A549 (cell line): ENCODE measurements at regions not wholly inside any gene's neighbourhood (a gene's known extent, or its start where the extent isn't known, plus 50 kb on each side); places are given as distances from the start of the nearest gene placed in this dataset.

Experiments
- CHD2 ChIP-seq: fragments of 150-350 bp; IDR thresholded peaks from 2 replicates; pipeline ENCODE4 v1.6.1; 2014; ENCODE audit warnings: low read length; ENCODE audit not compliant: partially characterized antibody
- EHMT2 ChIP-seq: fragments of 200-600 bp; sonication (generic); IDR thresholded peaks from 2 replicates; pipeline ENCODE4 v1.6.1; 2016; ENCODE audit warnings: antibody characterized with exemption, low read depth, mild to moderate bottlenecking, moderate library complexity
- FOXS1 ChIP-seq: fragments of 250-450 bp; sonication (Bioruptor Pico); IDR thresholded peaks from 2 replicates; pipeline ENCODE4 v1.5.0; 2020; ENCODE audit warnings: mild to moderate bottlenecking, moderate library complexity
- JUN ChIP-seq, 2 experiments: fragments of >200 bp; sonication (Bioruptor Twin); formaldehyde crosslinking; IDR thresholded peaks; 2 replicates in 1 of 2; 3 replicates in 1 of 2; pipeline ENCODE4 v1.6.1; 2016 to 2017
- KDM1A ChIP-seq: fragments of 200-600 bp; sonication (generic); IDR thresholded peaks from 2 replicates; pipeline ENCODE4 v1.6.1; 2016; ENCODE audit warnings: low read depth, mild to moderate bottlenecking
- MAFK ChIP-seq: fragments of 450-650 bp; IDR thresholded peaks from 2 replicates; pipeline ENCODE4 v1.6.1; 2014; ENCODE audit not compliant: partially characterized antibody
- MYC ChIP-seq: IDR thresholded peaks from 2 replicates; pipeline ENCODE4 v1.6.1; 2012; ENCODE audit warnings: mild to moderate bottlenecking, inconsistent platforms, low read length, improper control_type of control experiment, borderline replicate concordance
- POLR2A ChIP-seq: IDR thresholded peaks from 2 replicates; pipeline ENCODE4 v1.6.1; 2012; ENCODE audit warnings: mild to moderate bottlenecking, low read length
- POLR2AphosphoS2 ChIP-seq: conservative IDR thresholded peaks from 2 replicates; pipeline ENCODE4 v1.6.1; 2012; ENCODE audit warnings: low read length, improper control_type of control experiment, inconsistent platforms
- RCOR1 ChIP-seq: fragments of 150-350 bp; IDR thresholded peaks from 2 replicates; pipeline ENCODE4 v1.6.1; 2014; ENCODE audit warnings: antibody characterized with exemption, low read length, low read depth
- REST ChIP-seq: fragments of 200-600 bp; sonication (generic); IDR thresholded peaks from 2 replicates; pipeline ENCODE4 v1.6.1; 2016; ENCODE audit warnings: antibody characterized with exemption, mild to moderate bottlenecking, moderate library complexity
- RNF2 ChIP-seq: fragments of 200-600 bp; sonication (generic); IDR thresholded peaks from 2 replicates; pipeline ENCODE4 v1.6.1; 2016; ENCODE audit warnings: low read depth, mild to moderate bottlenecking, antibody characterized with exemption, moderate library complexity, borderline replicate concordance
- ZFP36 ChIP-seq: fragments of 450-650 bp; IDR thresholded peaks from 2 replicates; pipeline ENCODE4 v1.6.1; 2014; ENCODE audit warnings: borderline replicate concordance; ENCODE audit not compliant: partially characterized antibody
- TF ChIP-seq, protein P1 (sequence below): fragments of >200 bp; sonication (Bioruptor Twin); formaldehyde crosslinking; IDR thresholded peaks from 3 replicates; pipeline ENCODE4 v1.5.1; 2016

DNA sequence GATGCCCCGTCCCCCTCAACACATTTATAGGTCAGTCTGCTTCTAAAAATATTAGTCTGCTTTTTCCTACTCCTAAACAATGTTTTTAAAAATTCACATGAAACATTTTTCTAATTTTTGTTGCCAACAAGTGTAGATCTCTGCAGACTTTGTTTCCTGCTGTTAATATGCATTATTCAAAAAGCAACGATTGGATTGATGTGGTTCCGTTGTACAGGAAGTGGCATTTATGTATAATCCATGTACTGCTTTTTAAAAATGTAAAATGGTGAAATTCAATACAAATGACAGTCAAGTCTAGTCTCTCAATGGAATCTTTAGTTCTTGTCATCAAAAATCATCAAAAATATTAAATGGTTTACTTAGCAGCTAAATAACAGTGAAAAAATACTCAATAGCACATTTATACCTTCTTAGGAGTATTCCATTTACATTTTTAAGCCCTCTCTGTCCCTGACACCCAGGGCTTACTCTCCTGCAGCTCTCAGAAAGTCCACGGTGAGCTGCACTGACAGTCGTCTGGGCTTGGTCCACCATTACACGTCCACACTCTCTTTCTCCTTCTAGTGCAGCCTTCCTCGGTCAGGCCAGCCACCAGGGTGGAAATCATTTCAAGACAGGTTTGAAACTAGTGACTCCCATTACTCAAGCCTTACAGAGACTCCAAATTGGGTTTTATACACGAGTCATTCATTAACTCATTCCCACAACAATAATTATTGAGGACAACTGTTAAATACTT, 211.5 kb downstream of the TMEM200A start:
- TF ChIP-seq JUN (IDR thresholded peaks at IDR 0.05), result no peak
- no peak for TF ChIP-seq MYC
- TF ChIP-seq, protein P1, sequence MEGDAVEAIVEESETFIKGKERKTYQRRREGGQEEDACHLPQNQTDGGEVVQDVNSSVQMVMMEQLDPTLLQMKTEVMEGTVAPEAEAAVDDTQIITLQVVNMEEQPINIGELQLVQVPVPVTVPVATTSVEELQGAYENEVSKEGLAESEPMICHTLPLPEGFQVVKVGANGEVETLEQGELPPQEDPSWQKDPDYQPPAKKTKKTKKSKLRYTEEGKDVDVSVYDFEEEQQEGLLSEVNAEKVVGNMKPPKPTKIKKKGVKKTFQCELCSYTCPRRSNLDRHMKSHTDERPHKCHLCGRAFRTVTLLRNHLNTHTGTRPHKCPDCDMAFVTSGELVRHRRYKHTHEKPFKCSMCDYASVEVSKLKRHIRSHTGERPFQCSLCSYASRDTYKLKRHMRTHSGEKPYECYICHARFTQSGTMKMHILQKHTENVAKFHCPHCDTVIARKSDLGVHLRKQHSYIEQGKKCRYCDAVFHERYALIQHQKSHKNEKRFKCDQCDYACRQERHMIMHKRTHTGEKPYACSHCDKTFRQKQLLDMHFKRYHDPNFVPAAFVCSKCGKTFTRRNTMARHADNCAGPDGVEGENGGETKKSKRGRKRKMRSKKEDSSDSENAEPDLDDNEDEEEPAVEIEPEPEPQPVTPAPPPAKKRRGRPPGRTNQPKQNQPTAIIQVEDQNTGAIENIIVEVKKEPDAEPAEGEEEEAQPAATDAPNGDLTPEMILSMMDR, result no peak
- TF ChIP-seq POLR2AphosphoS2, result no peak
- TF ChIP-seq FOXS1 (CRISPR knock-in tag), result no peak
- TF ChIP-seq RCOR1, result no peak
- TF ChIP-seq KDM1A, result no peak
- no peak for TF ChIP-seq REST
- TF ChIP-seq MAFK, result no peak
- TF ChIP-seq EHMT2, result no peak
- TF ChIP-seq ZFP36, result no peak
- TF ChIP-seq RNF2, result no peak
- no peak for TF ChIP-seq CHD2
- no peak for TF ChIP-seq POLR2A
